ENCODE measurements at regions not wholly inside any gene's neighbourhood (a gene's known extent, or its start where the extent isn't known, plus 50 kb on each side); places are given as distances from the start of the nearest gene placed in this dataset.
"Not testable (repeated sequence)": the region's sequence is repeated elsewhere in the genome, so short reads cannot be mapped to it uniquely, and the experiment has no call there.

GRCh38 chr2:37722971-37723370 lies 51.5 kb upstream of the CDC42EP3 start:
- not testable (repeated sequence) for FAIRE-seq; DNase-seq (ENCODE audit: insufficient read length)

GRCh38 chr2:37730037-37730818 lies 58.8 kb upstream of the CDC42EP3 start:
- no peak for FAIRE-seq
- no peak for DNase-seq (ENCODE audit: insufficient read length)
- TF ChIP-seq POLR2A (IDR thresholded peaks at IDR 0.05; ENCODE audit: low read depth, low read length) (no peak), TAF1 (IDR thresholded peaks at IDR 0.05; ENCODE audit: borderline replicate concordance, low read depth, low read length) (no peak), POLR2AphosphoS5 (IDR thresholded peaks at IDR 0.05; ENCODE audit: low read depth, low read length) (no peak)

GRCh38 chr2:37732412-37732811 lies 61.0 kb upstream of the CDC42EP3 start:
- FAIRE-seq; DNase-seq (ENCODE audit: insufficient read length): not testable (repeated sequence)

GRCh38 chr2:37733251-37733650 lies 61.8 kb upstream of the CDC42EP3 start:
- FAIRE-seq = no peak
- TF ChIP-seq POLR2AphosphoS5 (IDR thresholded peaks at IDR 0.05; ENCODE audit: low read depth, low read length) = no peak
- TF ChIP-seq TAF1 (IDR thresholded peaks at IDR 0.05; ENCODE audit: borderline replicate concordance, low read depth, low read length) = no peak
- TF ChIP-seq POLR2A (IDR thresholded peaks at IDR 0.05; ENCODE audit: low read depth, low read length) = no peak
- DNase-seq (ENCODE audit: insufficient read length) = no peak

GRCh38 chr2:37733955-37734354 lies 62.5 kb upstream of the CDC42EP3 start:
- not testable (repeated sequence) for DNase-seq (ENCODE audit: insufficient read length); FAIRE-seq

GRCh38 chr2:37734891-37735523 lies 63.6 kb upstream of the CDC42EP3 start:
- FAIRE-seq; DNase-seq (ENCODE audit: insufficient read length): not testable (repeated sequence)

- not testable (repeated sequence) for FAIRE-seq; DNase-seq (ENCODE audit: insufficient read length)
Measured at GRCh38 chr2:37735524-37735910, 64.1 kb upstream of the CDC42EP3 start.

GRCh38 chr2:37737507-37737906 lies 66.1 kb upstream of the CDC42EP3 start:
- DNase-seq (ENCODE audit: insufficient read length) = no peak
- FAIRE-seq = no peak
- TF ChIP-seq POLR2AphosphoS5 (IDR thresholded peaks at IDR 0.05; ENCODE audit: low read depth, low read length) = no peak
- no peak for TF ChIP-seq POLR2A (IDR thresholded peaks at IDR 0.05; ENCODE audit: low read depth, low read length)
- TF ChIP-seq TAF1 (IDR thresholded peaks at IDR 0.05; ENCODE audit: borderline replicate concordance, low read depth, low read length) = no peak

- FAIRE-seq (no peak), DNase-seq (ENCODE audit: insufficient read length) (no peak)
- no peak for TF ChIP-seq POLR2A (IDR thresholded peaks at IDR 0.05; ENCODE audit: low read depth, low read length)
- TF ChIP-seq POLR2AphosphoS5 (IDR thresholded peaks at IDR 0.05; ENCODE audit: low read depth, low read length) = no peak
- TF ChIP-seq TAF1 (IDR thresholded peaks at IDR 0.05; ENCODE audit: borderline replicate concordance, low read depth, low read length) = no peak
Measured at GRCh38 chr2:37738266-37738885, 66.9 kb upstream of the CDC42EP3 start.

- FAIRE-seq = no peak
- no peak for DNase-seq (ENCODE audit: insufficient read length)
- TF ChIP-seq TAF1 (IDR thresholded peaks at IDR 0.05; ENCODE audit: borderline replicate concordance, low read depth, low read length) (no peak), POLR2AphosphoS5 (IDR thresholded peaks at IDR 0.05; ENCODE audit: low read depth, low read length) (no peak), POLR2A (IDR thresholded peaks at IDR 0.05; ENCODE audit: low read depth, low read length) (no peak)
Measured at GRCh38 chr2:37739153-37739552, 67.7 kb upstream of the CDC42EP3 start.

GRCh38 chr2:37740164-37740739 lies 68.8 kb upstream of the CDC42EP3 start:
- TF ChIP-seq POLR2AphosphoS5 (IDR thresholded peaks at IDR 0.05; ENCODE audit: low read depth, low read length) (no peak), POLR2A (IDR thresholded peaks at IDR 0.05; ENCODE audit: low read depth, low read length) (no peak), TAF1 (IDR thresholded peaks at IDR 0.05; ENCODE audit: borderline replicate concordance, low read depth, low read length) (no peak)
- DNase-seq (ENCODE audit: insufficient read length) = no peak
- FAIRE-seq = no peak

GRCh38 chr2:37742286-37742685 lies 70.8 kb upstream of the CDC42EP3 start:
- TF ChIP-seq TAF1 (IDR thresholded peaks at IDR 0.05; ENCODE audit: borderline replicate concordance, low read depth, low read length) = no peak
- no peak for TF ChIP-seq POLR2AphosphoS5 (IDR thresholded peaks at IDR 0.05; ENCODE audit: low read depth, low read length)
- TF ChIP-seq POLR2A (IDR thresholded peaks at IDR 0.05; ENCODE audit: low read depth, low read length) = no peak
- FAIRE-seq (no peak), DNase-seq (ENCODE audit: insufficient read length) (no peak)

Data from GM12892 (cell line).